GM21515 (cell line): ENCODE measurements at regions not wholly inside any gene's neighbourhood (a gene's known extent, or its start where the extent isn't known, plus 50 kb on each side); places are given as distances from the start of the nearest gene placed in this dataset.

Source experiments
- ATAC-seq: cut with Tn5 transposase; IDR thresholded peaks from one replicate; pipeline ENCODE4 v1.9.1; 2021; ENCODE audit not compliant: unreplicated experiment

DNA sequence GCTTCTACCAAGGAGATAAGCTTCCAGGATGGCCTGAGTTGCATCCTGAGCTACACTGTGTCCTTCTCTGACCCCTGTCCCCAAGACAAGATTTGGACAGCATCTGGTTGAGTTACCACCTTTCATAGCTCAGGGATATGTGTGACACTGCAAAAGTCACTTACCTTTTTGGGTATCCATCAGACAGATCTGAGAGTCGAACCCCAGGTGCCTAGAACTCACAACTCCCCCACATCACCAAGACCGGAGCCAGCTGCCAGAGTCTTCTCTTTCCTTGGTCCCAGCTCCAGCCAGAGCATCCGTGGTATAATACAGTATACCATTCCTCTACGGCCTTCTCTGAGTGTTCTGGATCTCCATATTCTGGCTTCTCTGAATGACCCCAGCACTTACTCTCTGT is 133.0 kb downstream of the CD83 start:
- no peak for ATAC-seq

DNA sequence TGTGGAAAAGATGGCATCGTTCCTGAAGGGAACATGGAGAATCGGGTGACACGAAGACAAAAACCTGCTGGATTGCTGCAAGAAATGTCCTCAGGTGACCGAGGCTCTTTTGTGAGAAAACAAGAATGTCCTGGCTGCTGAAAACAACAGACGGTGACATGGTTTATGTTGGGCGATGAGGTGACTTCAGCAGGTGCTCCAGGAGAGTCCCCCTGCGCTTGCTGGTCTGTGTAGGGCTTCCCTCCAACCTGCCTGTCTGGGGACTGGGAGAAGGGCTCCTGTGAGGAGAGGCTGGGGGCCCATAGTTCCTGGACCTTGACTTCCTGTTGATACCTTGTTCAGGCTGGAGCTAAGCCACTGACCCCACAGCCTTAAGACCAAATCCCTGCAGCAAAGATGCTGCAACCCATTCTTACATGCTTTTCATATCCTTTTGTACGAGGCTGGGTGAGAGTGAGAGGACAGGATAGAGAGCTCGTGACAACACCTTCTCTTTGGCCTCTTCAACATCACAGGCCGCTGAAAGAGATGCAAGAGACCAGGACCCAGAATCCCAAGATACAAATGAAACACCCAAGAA is 134.8 kb downstream of the CD83 start:
- no peak for ATAC-seq

DNA sequence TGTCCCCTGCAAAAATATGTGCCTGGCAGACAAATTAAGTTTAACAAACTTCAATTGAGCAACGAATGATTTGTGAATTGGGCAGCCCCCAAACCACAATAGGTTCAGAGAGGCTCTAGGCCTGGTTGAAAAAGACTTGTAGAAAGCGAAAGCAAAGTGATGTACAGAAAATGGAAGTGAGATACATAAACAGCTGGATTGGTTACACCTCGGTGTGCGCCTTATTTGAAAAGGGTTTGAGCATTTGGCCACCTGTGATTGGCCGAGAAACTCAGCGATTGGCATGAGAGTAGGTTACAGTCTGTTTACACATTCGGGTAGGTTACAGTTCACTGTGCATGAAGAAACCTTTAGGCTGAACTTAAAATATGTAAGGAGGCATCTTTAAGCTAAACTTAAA is 136.9 kb downstream of the CD83 start:
- peak; percentile 88 for ATAC-seq

DNA sequence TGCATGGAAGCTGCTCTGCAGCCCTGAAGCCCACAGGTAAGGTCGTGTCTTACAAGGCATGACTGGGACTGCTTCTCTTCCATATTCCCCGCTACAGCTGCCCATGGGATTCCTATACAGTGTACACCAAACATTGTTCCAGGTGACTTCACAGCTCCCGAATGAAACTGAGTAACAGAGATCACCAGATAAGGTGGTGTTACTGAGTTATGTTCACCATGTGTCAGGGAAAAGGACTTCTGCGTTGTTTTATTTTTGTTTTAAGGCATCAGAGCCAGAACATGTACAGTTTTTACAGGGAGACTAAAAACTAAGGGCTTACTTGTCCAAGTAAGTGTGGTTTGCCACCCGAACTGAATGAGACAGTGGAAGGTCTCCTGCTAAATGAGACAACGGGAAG is 138.3 kb downstream of the CD83 start:
- no peak for ATAC-seq

DNA sequence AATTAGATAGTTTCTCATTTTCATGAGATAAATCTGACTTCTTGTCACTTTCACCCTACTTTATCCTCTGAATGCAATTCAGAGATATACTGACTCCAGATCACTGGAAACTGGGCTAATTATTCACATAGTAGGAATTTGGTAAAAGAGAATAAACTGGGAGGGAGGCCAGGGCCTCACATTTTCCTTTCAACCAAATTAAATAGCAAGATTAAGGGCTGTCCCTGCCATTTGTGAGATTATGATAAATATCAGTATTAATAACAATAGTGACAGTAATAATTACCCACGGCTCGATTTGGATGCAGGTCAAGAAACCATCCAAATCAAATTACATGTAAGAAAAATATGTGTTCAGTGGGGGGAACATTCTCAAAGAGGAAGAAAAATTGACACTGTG is 140.5 kb downstream of the CD83 start:
- ATAC-seq, result no peak

DNA sequence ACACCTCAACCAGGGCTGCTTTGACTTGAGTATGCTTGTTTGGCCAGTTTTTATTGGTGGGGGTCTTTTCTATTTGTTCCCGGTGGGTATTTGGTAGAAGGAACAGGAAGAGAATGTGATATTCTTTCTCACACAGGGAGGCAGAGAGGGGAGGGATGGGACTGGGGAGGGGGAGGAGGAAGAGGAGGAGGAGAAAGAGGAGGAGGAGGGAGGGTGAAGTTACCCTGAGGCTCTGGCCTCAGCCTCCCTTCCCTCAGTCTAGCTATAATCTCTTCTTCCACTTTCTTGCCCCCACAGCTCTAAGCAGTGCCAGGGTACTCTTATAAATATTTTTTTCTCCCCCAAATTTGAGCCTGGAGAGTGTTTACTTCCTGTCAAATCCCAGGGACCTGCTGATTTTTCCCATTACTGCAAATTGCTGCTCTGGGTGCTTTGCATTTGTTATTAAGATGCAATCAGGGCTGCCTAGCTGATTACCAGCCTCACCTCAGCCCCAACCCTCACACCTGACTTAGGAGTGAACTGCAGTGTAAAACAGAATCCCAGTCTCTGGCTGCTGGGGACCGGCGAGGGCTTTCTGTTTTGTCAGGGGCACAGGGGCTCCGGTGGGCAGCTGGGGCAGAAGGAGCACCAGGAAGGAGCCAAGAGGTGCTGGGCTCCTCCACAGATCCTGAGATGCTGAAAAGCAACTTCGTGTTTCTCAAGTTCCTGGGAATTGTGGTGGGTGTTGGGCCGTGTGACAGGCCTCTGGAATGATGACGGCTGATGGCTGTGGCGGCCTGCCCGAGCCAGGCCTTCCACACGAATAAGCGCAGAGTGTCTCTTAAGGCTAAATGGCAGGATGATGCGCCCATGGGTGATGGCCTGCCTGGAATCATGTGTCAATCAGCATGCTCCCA is 141.4 kb downstream of the CD83 start:
- ATAC-seq, result no peak

DNA sequence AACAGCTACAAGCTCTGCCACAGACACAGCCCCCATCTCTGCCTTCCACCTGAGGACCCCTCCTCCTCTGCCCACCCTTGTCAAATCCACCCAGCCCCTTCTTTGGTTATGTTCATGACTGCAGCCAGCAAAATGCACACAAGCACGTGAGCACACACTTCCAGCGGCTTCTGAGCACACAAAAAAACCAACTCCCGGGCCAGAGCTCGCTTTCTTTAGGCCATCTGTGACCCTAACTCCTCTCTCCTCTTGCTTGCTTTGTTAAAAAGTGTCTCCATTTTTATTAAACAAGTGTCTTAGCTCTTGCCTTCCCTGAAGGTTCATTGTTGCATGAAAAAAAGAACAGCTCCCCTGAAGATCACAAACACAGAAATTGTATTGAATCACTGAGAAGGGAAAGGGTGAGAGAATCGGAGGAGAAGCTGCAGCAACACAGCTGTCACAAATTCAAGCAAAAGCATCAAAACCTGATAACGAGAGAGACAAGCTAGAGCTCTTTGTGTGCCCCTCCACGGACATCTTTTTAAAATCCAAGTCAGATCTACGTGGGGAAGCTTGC is 142.1 kb downstream of the CD83 start:
- no peak for ATAC-seq

DNA sequence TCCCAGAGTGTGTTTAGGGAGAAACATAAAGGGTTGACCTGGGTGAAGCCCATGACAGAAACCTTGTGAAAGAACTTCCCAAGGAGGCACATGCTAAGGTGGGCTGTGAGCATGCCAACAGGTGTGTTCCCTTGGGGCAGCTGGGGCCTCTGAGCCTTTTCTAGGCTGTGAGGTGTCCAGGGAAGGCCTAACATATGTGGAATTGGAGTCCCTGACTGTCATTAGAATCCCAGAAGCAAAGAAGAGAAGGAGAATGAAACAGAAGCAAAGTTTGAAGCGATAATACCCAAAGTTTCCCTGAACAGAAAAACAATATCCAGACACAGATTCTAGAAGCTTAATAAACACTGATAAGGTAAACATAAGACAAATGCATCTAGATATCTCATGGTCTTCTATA is 143.3 kb downstream of the CD83 start:
- no peak for ATAC-seq

DNA sequence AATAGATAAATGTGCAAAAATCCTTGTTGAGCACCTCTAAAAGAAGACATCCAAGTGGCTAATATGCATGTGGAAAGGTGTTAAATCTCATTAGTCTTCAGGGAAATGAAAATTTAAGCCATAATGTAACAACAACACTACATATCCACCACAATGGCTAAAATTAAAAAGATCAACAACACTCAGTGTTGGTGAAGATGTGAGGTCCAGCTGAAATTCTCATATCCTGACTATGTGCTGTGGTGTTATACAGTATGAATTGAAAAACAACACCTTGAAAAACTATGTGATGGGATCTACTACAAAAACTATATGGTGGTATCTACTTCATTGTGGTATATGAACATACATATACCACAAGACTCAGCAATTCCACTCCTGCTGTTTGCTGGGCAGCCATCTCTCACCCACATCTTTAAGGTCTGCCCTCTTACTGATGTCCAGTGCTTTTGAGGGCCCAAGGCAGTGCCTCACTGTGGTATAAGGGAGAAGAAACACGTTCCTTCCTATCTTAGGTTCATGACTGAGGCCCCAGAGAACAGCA is 146.4 kb downstream of the CD83 start:
- no peak for ATAC-seq

DNA sequence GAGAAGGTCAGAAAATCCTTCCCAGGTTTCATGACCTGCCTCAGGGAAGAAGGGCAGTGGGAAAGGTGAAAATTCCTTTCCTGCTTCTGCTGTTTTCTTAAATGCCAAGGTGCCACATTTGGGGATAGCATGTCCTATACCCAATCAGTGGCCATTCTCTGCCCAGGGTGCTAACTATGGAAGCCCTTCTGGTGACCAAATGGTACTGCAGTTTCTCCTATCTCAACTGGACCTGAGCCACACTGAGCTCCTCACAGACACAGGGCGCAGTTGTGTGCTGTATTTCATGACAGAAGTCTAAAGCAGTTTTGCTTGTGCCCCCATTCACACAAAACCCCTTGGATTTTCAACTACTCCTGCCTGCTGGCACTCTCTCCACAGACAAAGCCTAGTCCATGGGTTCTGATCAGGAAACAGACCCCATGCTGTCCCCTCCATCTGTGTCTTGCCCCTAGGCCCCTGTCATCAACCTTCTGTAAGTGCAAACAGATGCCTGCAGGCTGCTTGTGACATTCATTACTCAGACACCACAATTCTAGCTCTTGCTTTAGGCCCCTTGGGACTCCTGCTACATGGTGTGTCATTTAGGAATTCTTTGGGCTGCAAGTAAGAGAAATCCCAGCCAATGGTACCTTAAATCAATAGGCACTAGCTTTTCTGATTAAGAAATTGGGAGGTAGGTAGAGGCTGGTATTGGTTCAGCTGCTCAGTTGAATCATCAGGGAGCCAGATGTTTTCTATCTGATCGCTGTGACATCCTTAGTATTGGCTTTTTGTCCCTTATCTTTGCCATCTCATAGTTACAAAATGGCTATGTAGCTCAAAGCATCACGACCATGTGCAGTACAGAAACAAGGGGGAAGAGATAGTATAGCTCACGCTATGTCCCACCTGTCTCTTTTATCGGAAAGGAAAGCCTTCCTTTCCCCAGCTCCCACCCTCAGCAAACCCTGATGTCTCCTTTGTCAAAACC is 147.8 kb downstream of the CD83 start:
- no peak for ATAC-seq

DNA sequence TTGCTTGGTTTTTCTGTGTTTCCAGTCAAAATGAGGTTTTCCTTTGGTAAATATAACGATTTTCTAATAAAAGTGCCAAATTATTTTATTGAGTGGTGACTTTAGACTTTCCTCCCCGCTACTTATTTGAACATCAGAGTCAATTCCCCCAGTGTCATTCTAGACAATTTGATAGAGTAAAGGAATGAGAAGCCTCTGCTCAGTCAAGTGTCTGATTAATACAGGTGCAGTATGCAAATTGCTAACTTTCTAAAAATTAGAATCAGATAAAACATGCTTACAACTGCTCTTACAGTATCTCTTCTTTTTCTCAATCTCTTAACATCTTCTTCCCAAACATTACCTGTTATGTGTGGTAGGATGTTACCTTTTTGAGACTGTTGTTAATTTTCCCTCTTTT is 148.7 kb downstream of the CD83 start:
- no peak for ATAC-seq

DNA sequence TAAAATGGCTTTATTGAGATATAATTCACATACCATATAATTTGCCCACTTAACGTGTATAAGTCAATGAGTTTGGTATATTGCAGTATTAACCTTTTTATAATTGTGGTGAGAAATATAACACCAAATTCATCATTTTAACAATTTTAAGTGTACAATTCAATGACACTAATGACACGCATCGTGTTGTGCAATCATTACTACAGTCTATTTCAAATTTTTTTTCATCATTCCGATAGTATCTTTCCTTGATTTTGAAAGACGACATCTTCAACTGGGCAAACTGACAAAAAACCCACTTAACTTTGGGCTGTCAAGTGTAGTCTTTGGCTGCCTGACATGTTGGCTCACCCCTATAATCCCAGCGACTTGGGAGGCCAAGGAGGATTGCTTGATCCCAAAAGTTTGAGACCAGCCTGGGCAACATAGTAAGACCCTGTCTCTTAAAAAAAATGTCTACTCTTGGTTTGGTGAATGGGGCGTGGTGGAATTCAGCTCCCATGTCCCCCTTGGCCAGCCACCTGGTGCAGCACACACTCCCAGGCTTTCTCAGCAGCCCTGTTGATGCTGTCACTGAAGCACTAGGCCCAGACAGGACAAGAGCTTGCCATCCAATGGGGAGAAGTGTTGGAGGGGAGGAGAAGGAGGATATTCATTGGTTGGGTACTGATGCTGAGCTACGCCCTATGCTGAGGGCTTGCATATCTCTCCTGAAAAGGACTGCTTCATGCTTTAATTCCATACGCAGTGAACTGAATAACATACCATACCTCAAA is 150.5 kb downstream of the CD83 start:
- no peak for ATAC-seq

DNA sequence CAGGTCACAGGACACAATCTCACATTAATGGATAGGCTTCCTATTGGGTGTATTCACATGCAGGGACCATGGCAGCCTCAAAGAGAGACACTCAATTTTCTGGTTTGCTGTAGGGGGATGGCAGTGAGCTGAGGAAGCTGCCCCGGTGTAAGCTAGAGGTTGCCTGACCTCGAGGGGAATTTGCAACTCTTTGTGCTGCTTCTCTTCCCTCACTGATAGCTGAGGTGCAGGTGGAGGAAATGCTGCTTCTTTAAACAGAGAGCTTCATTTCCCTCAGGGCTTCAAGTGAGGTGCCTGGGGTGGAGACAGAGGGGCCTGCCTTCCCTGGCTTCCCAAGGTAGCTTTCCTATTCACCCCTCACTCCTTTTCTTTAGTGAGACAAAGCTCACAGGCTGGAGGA is 151.9 kb downstream of the CD83 start:
- ATAC-seq, result no peak

DNA sequence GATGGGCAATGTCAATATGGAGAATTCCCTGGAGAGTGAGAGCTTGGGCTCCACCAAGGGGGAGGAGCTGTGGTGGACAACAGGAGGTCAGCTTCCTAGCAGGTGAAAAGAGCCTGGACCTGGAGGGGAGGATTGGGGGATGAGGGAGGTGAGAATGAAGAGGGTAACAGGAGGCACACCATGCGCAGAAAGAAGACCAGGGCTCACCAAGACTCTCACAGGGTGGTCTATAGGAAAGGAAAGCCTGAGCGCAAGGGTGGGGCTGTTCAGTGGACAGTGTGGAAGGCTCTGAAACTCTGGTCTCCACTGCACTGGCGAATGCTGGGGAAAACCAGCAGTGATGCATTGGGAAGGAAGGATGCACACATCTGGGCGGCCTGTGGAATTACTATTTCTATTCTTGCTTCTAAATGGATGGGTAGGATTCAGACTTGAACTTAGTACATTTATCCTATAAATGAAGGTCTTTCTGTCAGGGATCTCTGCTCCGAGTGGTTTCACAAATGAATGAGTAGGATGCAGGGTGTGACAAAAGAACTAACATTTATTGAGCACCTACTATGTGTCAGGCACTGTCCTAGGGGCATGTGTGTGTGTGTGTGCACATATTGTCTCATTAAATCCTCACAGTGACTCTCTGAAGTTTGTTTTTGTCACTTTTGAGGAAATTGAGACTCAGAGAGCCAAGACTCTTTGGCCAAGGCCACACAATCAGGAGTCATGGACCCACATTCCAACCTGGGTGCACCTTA is 152.7 kb downstream of the CD83 start:
- no peak for ATAC-seq

DNA sequence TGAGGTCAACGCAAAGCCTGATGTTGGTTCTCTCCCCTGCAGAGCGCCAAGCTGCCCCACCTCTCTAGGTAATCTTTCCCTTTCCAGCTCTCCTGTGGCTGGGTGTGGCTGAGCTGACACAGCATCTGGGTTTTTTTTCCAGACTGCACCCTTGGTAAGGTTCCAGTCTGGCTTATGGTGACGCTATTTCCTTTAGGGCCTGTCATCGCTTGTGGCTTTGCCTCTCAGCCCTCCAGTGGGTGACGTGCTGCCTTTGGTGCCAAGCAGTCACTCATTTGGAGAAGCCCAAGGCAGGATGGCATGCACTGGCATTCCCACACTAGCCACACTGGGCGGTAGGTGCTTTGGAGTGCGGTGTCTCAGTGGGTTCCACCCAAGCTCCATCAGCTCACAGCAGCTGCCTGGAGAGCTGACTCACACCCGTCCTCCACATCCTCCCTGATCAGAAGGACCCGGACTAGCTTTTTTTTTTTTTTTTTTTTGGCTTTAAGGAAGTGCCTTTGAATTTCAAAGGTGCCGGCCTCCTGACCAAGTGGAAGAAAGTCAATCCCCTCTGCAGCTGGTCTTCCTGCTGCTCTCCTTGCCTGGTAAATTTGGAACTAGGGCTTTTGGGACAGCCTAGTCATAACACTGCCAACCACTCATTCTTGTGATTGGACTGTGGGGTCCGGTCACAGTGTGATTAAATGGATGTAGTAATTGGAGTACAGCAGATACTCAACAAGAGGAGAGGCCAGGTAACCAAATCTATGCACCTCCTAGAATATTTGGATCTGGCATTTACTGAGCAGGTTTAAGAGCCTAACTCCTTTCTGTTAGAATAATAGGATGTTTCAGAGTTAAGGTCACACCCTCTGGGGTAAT is 153.6 kb downstream of the CD83 start:
- ATAC-seq, result no peak

DNA sequence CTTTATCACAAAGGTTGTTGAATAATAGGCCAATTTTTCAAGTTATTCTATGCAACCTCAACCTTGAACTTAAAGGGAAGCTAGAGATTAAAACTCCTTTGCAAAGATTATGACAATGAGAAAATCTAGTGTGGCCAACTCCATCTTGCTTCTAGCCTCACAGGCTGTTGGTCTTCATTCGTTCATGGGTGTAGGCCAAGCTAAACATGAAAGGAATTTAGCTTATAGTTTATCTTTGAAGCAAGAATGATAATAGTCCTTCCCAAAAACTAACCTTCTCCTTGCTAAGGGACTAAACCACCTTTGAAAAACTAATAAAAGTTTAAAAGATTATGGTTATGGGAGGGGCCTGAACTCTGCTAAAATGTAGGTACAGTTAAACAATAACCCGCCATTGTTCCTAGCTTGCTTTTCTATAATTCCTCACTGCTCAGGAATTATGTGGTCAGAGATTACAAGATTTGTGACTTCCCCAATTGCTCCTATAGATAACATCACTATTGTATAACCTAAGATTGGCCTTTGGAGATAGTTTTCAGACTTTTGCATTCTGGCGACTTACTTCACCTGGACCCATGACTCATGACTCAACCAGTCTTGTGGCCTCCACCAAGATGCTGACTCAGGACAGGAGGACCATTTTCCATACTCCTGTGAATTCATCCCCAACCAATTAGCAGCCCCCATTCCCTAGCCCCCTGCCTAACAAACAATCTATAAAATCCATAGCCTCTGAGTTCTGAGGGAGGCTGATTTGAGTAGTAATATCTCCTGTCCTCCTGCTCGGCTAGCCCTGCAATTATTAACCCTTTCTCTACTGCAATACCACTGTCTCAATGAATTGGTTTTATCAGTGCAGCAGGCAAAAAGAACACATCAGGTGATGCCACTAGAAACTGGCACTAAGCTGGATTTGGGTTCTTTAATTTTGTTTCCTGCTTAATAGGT is 154.5 kb downstream of the CD83 start:
- no peak for ATAC-seq

DNA sequence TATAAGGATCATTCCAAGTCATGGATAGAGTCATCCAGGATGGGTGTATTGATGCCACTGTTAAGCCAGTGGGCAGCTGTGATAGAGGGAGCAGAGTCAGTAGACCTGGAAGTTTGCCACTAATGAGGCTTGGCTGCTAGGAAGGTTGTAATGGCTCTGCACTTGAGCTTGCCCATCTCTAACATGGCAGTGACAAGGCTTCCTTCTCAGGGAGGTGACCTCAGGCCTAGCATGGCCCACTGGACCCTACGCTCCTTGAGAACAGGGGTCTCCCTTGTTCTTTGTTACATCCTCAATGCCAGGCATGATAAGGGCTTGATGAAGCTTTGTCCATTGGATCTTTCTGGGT is 155.1 kb downstream of the CD83 start:
- no peak for ATAC-seq

DNA sequence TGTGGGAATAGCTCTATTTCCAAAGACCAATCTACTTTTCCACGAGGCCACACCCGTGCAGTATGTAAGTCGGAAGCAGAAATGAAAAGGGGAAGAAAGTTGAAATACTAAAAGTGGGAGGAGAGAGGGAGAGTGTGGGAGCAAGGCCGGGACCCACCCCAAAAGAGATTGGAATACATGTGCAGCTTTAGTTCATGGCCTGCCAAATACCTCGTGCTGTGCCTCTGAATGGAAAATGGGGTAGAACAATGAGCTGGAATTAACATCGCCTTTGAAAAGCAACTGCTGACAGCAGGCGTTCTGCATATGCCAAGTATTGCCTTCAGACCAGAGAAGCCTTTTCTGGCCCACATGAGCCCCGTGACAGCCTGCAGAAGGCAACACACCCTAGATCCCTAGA is 155.6 kb downstream of the CD83 start:
- ATAC-seq, result no peak
